ENCODE measurements at regions not wholly inside any gene's neighbourhood (a gene's known extent, or its start where the extent isn't known, plus 50 kb on each side); places are given as distances from the start of the nearest gene placed in this dataset. TPM values are rescaled to one million over a fixed set of nuclear protein-coding genes. Genes with fewer than 3 reads are reported as not detected.
"Not testable (repeated sequence)": the region's sequence is repeated elsewhere in the genome, so short reads cannot be mapped to it uniquely, and the experiment has no call there.

DNA sequence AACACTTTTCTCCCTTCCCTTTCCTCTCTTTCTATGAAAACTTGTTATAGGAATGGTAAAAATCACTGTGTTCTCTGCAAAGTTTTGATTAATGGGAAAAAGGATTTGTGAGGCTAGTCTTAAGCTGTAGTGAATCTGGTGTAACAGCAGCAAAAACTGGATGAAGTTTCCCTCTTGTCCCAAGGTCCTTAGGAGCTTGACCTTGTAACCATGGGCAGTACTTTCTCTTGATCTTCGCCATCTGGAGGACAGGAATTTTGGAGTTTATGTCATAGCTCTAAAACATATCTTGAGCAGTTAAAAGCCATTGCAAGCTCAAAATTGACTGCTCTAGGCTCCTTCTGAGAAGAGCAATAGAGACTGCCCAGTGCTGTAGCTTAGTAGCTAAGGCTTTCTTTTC is 56.5 kb upstream of the GPD1L start:
- Mint-ChIP-seq H3K36me3 (no peaks in the 10 kb centered on the region), H3K27ac (no peak overlapping the region), H3K4me1 (peaks cover 8% of the 10 kb centered on the region), H3K27me3 (ENCODE audit: insufficient read depth, low read depth) (no peaks in the 10 kb centered on the region), H3K4me3 (no peak overlapping the region), H3K9me3 (no peaks in the 10 kb centered on the region)
- no peak for TF ChIP-seq EZH2 (IDR thresholded peaks at IDR 0.05)
- no peak for TF ChIP-seq EZH2phosphoT487 (IDR thresholded peaks at IDR 0.05)
- TF ChIP-seq, protein P1, sequence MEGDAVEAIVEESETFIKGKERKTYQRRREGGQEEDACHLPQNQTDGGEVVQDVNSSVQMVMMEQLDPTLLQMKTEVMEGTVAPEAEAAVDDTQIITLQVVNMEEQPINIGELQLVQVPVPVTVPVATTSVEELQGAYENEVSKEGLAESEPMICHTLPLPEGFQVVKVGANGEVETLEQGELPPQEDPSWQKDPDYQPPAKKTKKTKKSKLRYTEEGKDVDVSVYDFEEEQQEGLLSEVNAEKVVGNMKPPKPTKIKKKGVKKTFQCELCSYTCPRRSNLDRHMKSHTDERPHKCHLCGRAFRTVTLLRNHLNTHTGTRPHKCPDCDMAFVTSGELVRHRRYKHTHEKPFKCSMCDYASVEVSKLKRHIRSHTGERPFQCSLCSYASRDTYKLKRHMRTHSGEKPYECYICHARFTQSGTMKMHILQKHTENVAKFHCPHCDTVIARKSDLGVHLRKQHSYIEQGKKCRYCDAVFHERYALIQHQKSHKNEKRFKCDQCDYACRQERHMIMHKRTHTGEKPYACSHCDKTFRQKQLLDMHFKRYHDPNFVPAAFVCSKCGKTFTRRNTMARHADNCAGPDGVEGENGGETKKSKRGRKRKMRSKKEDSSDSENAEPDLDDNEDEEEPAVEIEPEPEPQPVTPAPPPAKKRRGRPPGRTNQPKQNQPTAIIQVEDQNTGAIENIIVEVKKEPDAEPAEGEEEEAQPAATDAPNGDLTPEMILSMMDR (IDR thresholded peaks at IDR 0.05): no peak
- Histone ChIP-seq H3K27me3 (no peaks in the 10 kb centered on the region), H3K4me2 (no peak overlapping the region), H4K20me1 (ENCODE audit: low read depth) (no peaks in the 10 kb centered on the region), H3F3A (ENCODE audit: low read depth) (no peaks in the 10 kb centered on the region), H3K4me1 (peaks cover 11% of the 10 kb centered on the region), H2AFZ (replicated peaks) (no peak overlapping the region), H3K9me3 (ENCODE audit: low read depth) (no peaks in the 10 kb centered on the region), H3K36me3 (no peaks in the 10 kb centered on the region), H3K79me2 (ENCODE audit: low read depth) (no peaks in the 10 kb centered on the region), H3K9ac (no peak overlapping the region), H3K4me3 (no peak overlapping the region), H3K27ac (no peak overlapping the region)
- no peak for DNase-seq (ENCODE audit: low spot score)

DNA sequence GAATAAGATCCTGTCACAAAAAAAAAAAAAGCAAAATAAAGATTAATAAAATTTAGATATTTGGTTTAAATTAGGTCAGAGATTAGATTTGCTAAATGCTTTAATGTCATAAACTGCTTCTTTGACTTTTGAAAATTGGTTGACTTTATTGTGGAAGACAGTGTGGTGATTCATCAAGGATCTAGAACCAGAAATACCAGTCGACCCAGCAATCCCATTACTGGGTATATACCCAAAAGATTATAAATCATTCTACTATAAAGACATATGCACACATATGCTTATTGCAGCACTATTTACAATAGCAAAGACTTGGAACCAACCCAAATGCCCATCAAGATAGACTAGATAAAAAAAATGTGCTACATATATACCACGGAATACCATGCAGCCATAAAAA is 54.2 kb upstream of the GPD1L start:
- not testable (repeated sequence) for H3K4me3 ChIP-seq

DNA sequence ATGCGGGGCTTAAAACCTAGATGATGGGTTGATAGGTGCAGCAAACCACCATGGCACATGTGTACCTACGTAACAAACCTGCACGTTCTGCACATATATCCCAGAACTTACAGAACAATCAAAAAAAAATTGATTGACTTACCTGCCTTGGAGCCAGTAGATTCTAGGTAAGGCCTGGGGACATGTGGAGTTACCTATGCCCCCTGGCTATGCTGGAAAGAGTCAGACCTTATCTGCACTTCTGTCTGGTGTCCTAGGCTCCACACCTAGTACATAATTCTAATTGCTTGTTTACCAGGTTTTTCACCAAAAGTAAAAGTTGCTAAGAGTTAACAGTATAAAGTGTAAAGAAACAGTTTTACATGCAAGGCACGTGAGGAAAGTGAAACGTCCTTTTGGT is 53.6 kb upstream of the GPD1L start:
- H3K4me2 ChIP-seq; H3K9me3 ChIP-seq (ENCODE audit: low read depth); H3K27ac ChIP-seq; H3K9ac ChIP-seq; H3K4me3 Mint-ChIP-seq; H3K27me3 Mint-ChIP-seq (ENCODE audit: insufficient read depth, low read depth); H2AFZ ChIP-seq (replicated peaks); H3F3A ChIP-seq (ENCODE audit: low read depth); H3K36me3 Mint-ChIP-seq; H3K4me1 Mint-ChIP-seq; H3K27ac Mint-ChIP-seq; H3K27me3 ChIP-seq; H3K9me3 Mint-ChIP-seq; H3K4me1 ChIP-seq; H3K36me3 ChIP-seq; H3K79me2 ChIP-seq (ENCODE audit: low read depth); H3K4me3 ChIP-seq; DNase-seq (ENCODE audit: low spot score); H4K20me1 ChIP-seq (ENCODE audit: low read depth): not testable (repeated sequence)

More for the DNA sequence above, 54.2 kb upstream of the GPD1L start:
- not testable (repeated sequence) for H3K27me3 ChIP-seq; H3K27me3 Mint-ChIP-seq (ENCODE audit: insufficient read depth, low read depth); H3K27ac ChIP-seq; H4K20me1 ChIP-seq (ENCODE audit: low read depth); H3K9ac ChIP-seq; H3K36me3 ChIP-seq; H3K9me3 ChIP-seq (ENCODE audit: low read depth); H3K79me2 ChIP-seq (ENCODE audit: low read depth); H3K4me2 ChIP-seq; H3K36me3 Mint-ChIP-seq; H3K4me3 Mint-ChIP-seq; H3K4me1 ChIP-seq; H3K27ac Mint-ChIP-seq; DNase-seq (ENCODE audit: low spot score); H3K9me3 Mint-ChIP-seq; H2AFZ ChIP-seq (replicated peaks); H3K4me1 Mint-ChIP-seq; H3F3A ChIP-seq (ENCODE audit: low read depth)

DNA sequence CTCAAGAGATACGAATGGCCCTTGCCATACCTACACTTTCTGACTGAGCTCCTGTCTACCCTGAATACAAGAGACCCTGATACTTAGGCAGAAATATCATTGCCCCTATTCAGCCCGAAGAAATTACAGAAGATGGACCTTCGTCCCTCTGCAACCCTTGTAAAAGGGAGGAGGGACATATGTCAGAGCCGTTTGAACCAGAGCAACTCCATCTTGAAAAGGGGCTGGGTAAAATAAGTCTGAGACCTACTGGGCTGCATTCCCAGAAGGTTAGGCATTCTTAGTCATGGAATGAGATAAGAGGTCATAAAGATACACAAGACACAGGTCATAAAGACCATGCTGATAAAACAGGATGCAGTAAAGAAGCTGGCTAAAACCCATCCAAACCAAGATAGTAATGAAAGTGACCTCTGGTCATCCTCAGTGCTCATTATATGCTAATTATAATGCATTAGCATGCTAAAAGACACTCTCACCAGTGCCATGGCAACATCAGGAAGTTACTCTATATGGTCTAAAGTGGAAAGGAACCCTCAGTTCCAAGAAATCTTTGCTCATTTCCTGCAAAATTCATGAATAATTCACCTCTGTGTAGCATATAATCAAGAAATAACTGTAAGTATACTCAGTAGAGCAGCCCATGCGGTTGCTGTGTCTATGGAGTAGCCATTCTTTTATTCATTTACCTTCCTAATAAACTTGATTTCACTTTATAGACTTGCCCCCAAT is 49.7 kb upstream of the GPD1L start:
- Histone ChIP-seq H2AFZ (replicated peaks) (no peak overlapping the region), H3K27ac (no peak overlapping the region), H4K20me1 (ENCODE audit: low read depth) (no peaks in the 10 kb centered on the region), H3K79me2 (ENCODE audit: low read depth) (no peaks in the 10 kb centered on the region), H3F3A (ENCODE audit: low read depth) (no peaks in the 10 kb centered on the region), H3K27me3 (no peaks in the 10 kb centered on the region), H3K4me1 (no peaks in the 10 kb centered on the region), H3K4me2 (no peak overlapping the region), H3K4me3 (no peak overlapping the region), H3K9ac (no peak overlapping the region), H3K9me3 (ENCODE audit: low read depth) (no peaks in the 10 kb centered on the region), H3K36me3 (no peaks in the 10 kb centered on the region)
- Mint-ChIP-seq H3K4me3 (no peak overlapping the region), H3K36me3 (no peaks in the 10 kb centered on the region), H3K27me3 (ENCODE audit: insufficient read depth, low read depth) (peaks cover 2% of the 10 kb centered on the region), H3K27ac (no peak overlapping the region), H3K9me3 (no peaks in the 10 kb centered on the region), H3K4me1 (no peaks in the 10 kb centered on the region)
- no peak for DNase-seq (ENCODE audit: low spot score)
- TF ChIP-seq, protein P1 (IDR thresholded peaks at IDR 0.05): no peak
- TF ChIP-seq EZH2 (IDR thresholded peaks at IDR 0.05) (no peak), EZH2phosphoT487 (IDR thresholded peaks at IDR 0.05) (no peak)

Small RNA genes in the stretch of these regions (small RNA-seq; reads per million reads assigned to genes)
- not detected for gene RF00019

All from neural progenitor cell (in vitro differentiated cells).